HEK293 (cell line): ENCODE measurements at regions not wholly inside any gene's neighbourhood (a gene's known extent, or its start where the extent isn't known, plus 50 kb on each side); places are given as distances from the start of the nearest gene placed in this dataset.

Experiments used
- BCL11A ChIP-seq: fragments of 450-650 bp; formaldehyde crosslinking; IDR thresholded peaks from 2 replicates; pipeline ENCODE4 v1.5.1; 2016; ENCODE audit warnings: low read depth, missing biosample characterization, missing genetic modification characterization
- CTCF ChIP-seq: fragments of 450-650 bp; formaldehyde crosslinking; IDR thresholded peaks from 2 replicates; pipeline ENCODE4 v1.5.1; 2016; ENCODE audit warnings: missing biosample characterization, missing genetic modification characterization
- GLI4 ChIP-seq: fragments of 450-650 bp; formaldehyde crosslinking; IDR thresholded peaks from 2 replicates; pipeline ENCODE4 v1.5.1; 2016; ENCODE audit warnings: missing biosample characterization, missing genetic modification characterization
- KLF8 ChIP-seq: fragments of 450-650 bp; formaldehyde crosslinking; IDR thresholded peaks from 2 replicates; pipeline ENCODE4 v1.5.1; 2016; ENCODE audit warnings: missing biosample characterization, missing genetic modification characterization
- PRDM10 ChIP-seq: fragments of 450-650 bp; formaldehyde crosslinking; IDR thresholded peaks from 2 replicates; pipeline ENCODE4 v1.5.1; 2016; ENCODE audit warnings: missing biosample characterization, missing genetic modification characterization
- REST ChIP-seq: fragments of 450-650 bp; formaldehyde crosslinking; IDR thresholded peaks from 2 replicates; pipeline ENCODE4 v1.5.1; 2016; ENCODE audit warnings: missing biosample characterization, missing genetic modification characterization
- YY1 ChIP-seq: fragments of 450-650 bp; formaldehyde crosslinking; IDR thresholded peaks from 2 replicates; pipeline ENCODE4 v1.5.1; 2018; ENCODE audit warnings: missing biosample characterization, missing genetic modification characterization

DNA sequence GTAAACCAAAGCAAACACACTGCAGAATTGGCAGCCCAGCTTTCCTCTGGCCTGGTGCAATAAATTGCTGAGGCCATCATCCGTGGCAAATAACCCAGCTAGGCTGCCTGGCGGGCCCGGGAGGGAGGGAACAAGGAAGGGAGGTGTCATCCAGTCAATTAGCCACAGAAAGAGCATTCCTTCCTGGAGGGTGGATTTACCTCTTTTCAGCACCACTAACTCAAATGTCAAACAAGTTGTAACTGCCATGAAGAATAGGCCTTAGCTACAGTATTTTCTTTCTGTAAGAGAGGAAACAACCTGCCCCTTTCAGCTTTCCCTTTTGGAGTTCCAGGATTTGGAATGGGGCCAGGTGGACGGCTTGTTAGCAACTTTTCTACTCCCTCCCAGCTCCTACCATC is 163.8 kb upstream of the BDNF start:
- TF ChIP-seq CTCF (tag by site-specific recombination), result no peak
- TF ChIP-seq YY1 (tag by site-specific recombination), result no peak
- no peak for TF ChIP-seq BCL11A (tag by site-specific recombination)
- no peak for TF ChIP-seq PRDM10 (tag by site-specific recombination)
- no peak for TF ChIP-seq REST (tag by site-specific recombination)
- TF ChIP-seq KLF8 (tag by site-specific recombination), result no peak
- no peak for TF ChIP-seq GLI4
